ENCODE measurements at regions not wholly inside any gene's neighbourhood (a gene's known extent, or its start where the extent isn't known, plus 50 kb on each side); places are given as distances from the start of the nearest gene placed in this dataset.

DNA sequence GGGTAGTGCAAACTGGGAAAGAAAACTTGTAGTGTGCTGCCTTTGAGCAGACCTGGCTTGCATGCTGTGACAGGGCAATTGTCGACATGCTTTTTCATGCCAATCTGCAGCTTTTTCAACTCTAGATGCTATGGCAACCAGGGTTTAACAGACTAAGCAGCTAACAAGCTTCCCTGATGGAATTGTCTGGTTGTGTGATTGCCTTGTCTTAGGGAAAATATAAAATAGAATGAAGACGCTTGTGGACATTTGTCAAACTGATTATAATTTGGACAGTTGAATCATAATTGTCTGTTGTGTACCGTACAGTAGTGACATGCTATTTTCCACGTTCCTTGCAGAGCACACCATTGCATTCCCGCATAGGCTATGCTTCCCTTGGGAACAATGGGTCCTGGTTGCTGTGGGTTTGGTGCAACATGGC is 113.0 kb downstream of the FOXG1 start:
- Histone ChIP-seq H3K27me3 (ENCODE audit: insufficient read depth, low read length) (peaks cover 78% of the 10 kb centered on the region), H3K4me1 (ENCODE audit: control insufficient read depth, insufficient read depth, low read length, unreplicated experiment) (no peaks in the 10 kb centered on the region), H3K4me3 (ENCODE audit: low read depth, low read length) (no peak overlapping the region), H3K36me3 (ENCODE audit: insufficient read depth, low read length) (no peaks in the 10 kb centered on the region), H2AFZ (ENCODE audit: low read length, unreplicated experiment) (no peak overlapping the region), H3K27ac (ENCODE audit: low read depth, low read length) (no peak overlapping the region), H3K79me2 (ENCODE audit: control insufficient read depth, insufficient read depth, low read length, unreplicated experiment) (no peaks in the 10 kb centered on the region)

- Histone ChIP-seq H3K36me3 (ENCODE audit: insufficient read depth, low read length) (no peaks in the 10 kb centered on the region), H2AFZ (ENCODE audit: low read length, unreplicated experiment) (no peak overlapping the region), H3K4me3 (ENCODE audit: low read depth, low read length) (no peak overlapping the region), H3K27me3 (ENCODE audit: insufficient read depth, low read length) (peaks cover 47% of the 10 kb centered on the region), H3K4me1 (ENCODE audit: control insufficient read depth, insufficient read depth, low read length, unreplicated experiment) (no peaks in the 10 kb centered on the region), H3K27ac (ENCODE audit: low read depth, low read length) (no peak overlapping the region), H3K79me2 (ENCODE audit: control insufficient read depth, insufficient read depth, low read length, unreplicated experiment) (no peaks in the 10 kb centered on the region)
Observed at GRCh38 chr14:28886940-28887339, 120.4 kb downstream of the FOXG1 start.

- Histone ChIP-seq H3K27me3 (ENCODE audit: insufficient read depth, low read length) (peaks cover 15% of the 10 kb centered on the region; the same call in 1 of the 2 replicates), H3K79me2 (ENCODE audit: control insufficient read depth, insufficient read depth, low read length, unreplicated experiment) (no peaks in the 10 kb centered on the region), H3K36me3 (ENCODE audit: insufficient read depth, low read length) (no peaks in the 10 kb centered on the region), H2AFZ (ENCODE audit: low read length, unreplicated experiment) (no peak overlapping the region), H3K27ac (ENCODE audit: low read depth, low read length) (no peak overlapping the region), H3K4me3 (ENCODE audit: low read depth, low read length) (no peak overlapping the region), H3K4me1 (ENCODE audit: control insufficient read depth, insufficient read depth, low read length, unreplicated experiment) (no peaks in the 10 kb centered on the region)
Observed at GRCh38 chr14:28895389-28895788, 128.8 kb downstream of the FOXG1 start.

- Histone ChIP-seq H3K36me3 (ENCODE audit: insufficient read depth, low read length) (no peaks in the 10 kb centered on the region), H2AFZ (ENCODE audit: low read length, unreplicated experiment) (no peak overlapping the region), H3K4me1 (ENCODE audit: control insufficient read depth, insufficient read depth, low read length, unreplicated experiment) (no peaks in the 10 kb centered on the region), H3K79me2 (ENCODE audit: control insufficient read depth, insufficient read depth, low read length, unreplicated experiment) (no peaks in the 10 kb centered on the region), H3K27ac (ENCODE audit: low read depth, low read length) (no peak overlapping the region), H3K4me3 (ENCODE audit: low read depth, low read length) (peak overlapping the region; percentile 24; the same call in 1 of the 2 replicates), H3K27me3 (ENCODE audit: insufficient read depth, low read length) (peaks cover 11% of the 10 kb centered on the region; the same call in 1 of the 2 replicates)
Observed at GRCh38 chr14:28896337-28896736, 129.8 kb downstream of the FOXG1 start.

DNA sequence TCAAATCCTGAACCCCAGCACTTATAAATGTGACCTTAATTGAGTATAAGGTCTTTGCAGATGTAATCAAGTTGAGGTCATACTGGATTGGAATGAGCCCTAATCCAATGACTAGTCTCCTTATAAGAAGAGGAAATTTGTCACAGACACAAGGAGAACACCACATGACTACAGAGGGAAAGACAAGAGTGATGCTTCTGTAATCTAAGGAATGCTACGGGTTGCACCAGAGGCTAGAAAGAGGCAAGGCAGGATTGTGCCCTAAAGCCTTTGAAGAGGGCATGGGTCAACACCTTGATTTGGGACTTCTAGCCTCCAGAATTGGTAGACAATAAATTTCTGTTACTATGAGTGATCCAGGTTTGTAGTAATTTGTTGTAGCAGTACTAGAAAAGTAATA is 135.0 kb downstream of the FOXG1 start:
- Histone ChIP-seq H3K27ac (ENCODE audit: low read depth, low read length) (no peak overlapping the region), H3K79me2 (ENCODE audit: control insufficient read depth, insufficient read depth, low read length, unreplicated experiment) (no peaks in the 10 kb centered on the region), H3K27me3 (ENCODE audit: insufficient read depth, low read length) (no peaks in the 10 kb centered on the region; the same call in 1 of the 2 replicates), H3K36me3 (ENCODE audit: insufficient read depth, low read length) (no peaks in the 10 kb centered on the region), H3K4me1 (ENCODE audit: control insufficient read depth, insufficient read depth, low read length, unreplicated experiment) (no peaks in the 10 kb centered on the region), H3K4me3 (ENCODE audit: low read depth, low read length) (no peak overlapping the region), H2AFZ (ENCODE audit: low read length, unreplicated experiment) (no peak overlapping the region)

- H3K27ac ChIP-seq (ENCODE audit: low read depth, low read length) = no peak overlapping the region
- no peaks in the 10 kb centered on the region for H3K36me3 ChIP-seq (ENCODE audit: insufficient read depth, low read length)
- no peaks in the 10 kb centered on the region for H3K4me1 ChIP-seq (ENCODE audit: control insufficient read depth, insufficient read depth, low read length, unreplicated experiment)
- H3K79me2 ChIP-seq (ENCODE audit: control insufficient read depth, insufficient read depth, low read length, unreplicated experiment) = no peaks in the 10 kb centered on the region
- H3K4me3 ChIP-seq (ENCODE audit: low read depth, low read length) = no peak overlapping the region
- H3K27me3 ChIP-seq (ENCODE audit: insufficient read depth, low read length) = no peaks in the 10 kb centered on the region; the same call in 1 of the 2 replicates
- H2AFZ ChIP-seq (ENCODE audit: low read length, unreplicated experiment) = no peak overlapping the region
Observed at GRCh38 chr14:28902930-28903329, 136.3 kb downstream of the FOXG1 start.

- H3K36me3 ChIP-seq (ENCODE audit: insufficient read depth, low read length) = no peaks in the 10 kb centered on the region
- H3K79me2 ChIP-seq (ENCODE audit: control insufficient read depth, insufficient read depth, low read length, unreplicated experiment) = no peaks in the 10 kb centered on the region
- H3K4me3 ChIP-seq (ENCODE audit: low read depth, low read length) = no peak overlapping the region
- no peaks in the 10 kb centered on the region for H3K4me1 ChIP-seq (ENCODE audit: control insufficient read depth, insufficient read depth, low read length, unreplicated experiment)
- no peak overlapping the region for H3K27ac ChIP-seq (ENCODE audit: low read depth, low read length)
- H3K27me3 ChIP-seq (ENCODE audit: insufficient read depth, low read length) = peaks cover 49% of the 10 kb centered on the region
- no peak overlapping the region for H2AFZ ChIP-seq (ENCODE audit: low read length, unreplicated experiment)
Observed at GRCh38 chr14:28911521-28911920, 144.9 kb downstream of the FOXG1 start.

GRCh38 chr14:28913056-28913455 is 146.5 kb downstream of the FOXG1 start:
- no peak overlapping the region for H2AFZ ChIP-seq (ENCODE audit: low read length, unreplicated experiment)
- H3K79me2 ChIP-seq (ENCODE audit: control insufficient read depth, insufficient read depth, low read length, unreplicated experiment) = no peaks in the 10 kb centered on the region
- no peak overlapping the region for H3K27ac ChIP-seq (ENCODE audit: low read depth, low read length)
- H3K27me3 ChIP-seq (ENCODE audit: insufficient read depth, low read length) = peaks cover 49% of the 10 kb centered on the region
- no peaks in the 10 kb centered on the region for H3K4me1 ChIP-seq (ENCODE audit: control insufficient read depth, insufficient read depth, low read length, unreplicated experiment)
- no peak overlapping the region for H3K4me3 ChIP-seq (ENCODE audit: low read depth, low read length)
- no peaks in the 10 kb centered on the region for H3K36me3 ChIP-seq (ENCODE audit: insufficient read depth, low read length)

GRCh38 chr14:28926122-28926521 is 159.5 kb downstream of the FOXG1 start:
- Histone ChIP-seq H3K4me1 (ENCODE audit: control insufficient read depth, insufficient read depth, low read length, unreplicated experiment) (no peaks in the 10 kb centered on the region), H2AFZ (ENCODE audit: low read length, unreplicated experiment) (no peak overlapping the region), H3K27me3 (ENCODE audit: insufficient read depth, low read length) (peaks cover 21% of the 10 kb centered on the region), H3K79me2 (ENCODE audit: control insufficient read depth, insufficient read depth, low read length, unreplicated experiment) (no peaks in the 10 kb centered on the region), H3K36me3 (ENCODE audit: insufficient read depth, low read length) (no peaks in the 10 kb centered on the region), H3K4me3 (ENCODE audit: low read depth, low read length) (no peak overlapping the region), H3K27ac (ENCODE audit: low read depth, low read length) (no peak overlapping the region)

DNA sequence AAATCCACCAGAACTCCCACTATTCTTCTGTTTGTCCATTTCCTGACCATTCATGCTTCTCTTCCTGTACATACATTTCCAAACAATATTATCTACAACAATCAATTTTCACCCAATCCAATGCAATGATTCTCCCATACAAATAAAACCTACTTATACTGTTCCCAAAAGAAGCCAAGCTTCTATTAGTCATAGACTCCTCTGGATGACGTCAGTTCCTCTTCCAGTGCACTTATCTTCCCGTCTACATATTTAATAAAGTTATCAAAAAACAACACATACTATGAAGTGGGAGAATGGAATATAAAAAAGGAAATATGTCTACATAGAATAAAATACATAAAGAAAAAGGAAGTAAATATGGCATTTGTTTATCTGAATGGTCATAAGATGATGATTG is 165.4 kb downstream of the FOXG1 start:
- Histone ChIP-seq H3K4me1 (ENCODE audit: control insufficient read depth, insufficient read depth, low read length, unreplicated experiment) (no peaks in the 10 kb centered on the region), H3K36me3 (ENCODE audit: insufficient read depth, low read length) (no peaks in the 10 kb centered on the region), H3K27ac (ENCODE audit: low read depth, low read length) (no peak overlapping the region), H3K27me3 (ENCODE audit: insufficient read depth, low read length) (peaks cover 11% of the 10 kb centered on the region), H2AFZ (ENCODE audit: low read length, unreplicated experiment) (no peak overlapping the region), H3K4me3 (ENCODE audit: low read depth, low read length) (no peak overlapping the region), H3K79me2 (ENCODE audit: control insufficient read depth, insufficient read depth, low read length, unreplicated experiment) (no peaks in the 10 kb centered on the region)

DNA sequence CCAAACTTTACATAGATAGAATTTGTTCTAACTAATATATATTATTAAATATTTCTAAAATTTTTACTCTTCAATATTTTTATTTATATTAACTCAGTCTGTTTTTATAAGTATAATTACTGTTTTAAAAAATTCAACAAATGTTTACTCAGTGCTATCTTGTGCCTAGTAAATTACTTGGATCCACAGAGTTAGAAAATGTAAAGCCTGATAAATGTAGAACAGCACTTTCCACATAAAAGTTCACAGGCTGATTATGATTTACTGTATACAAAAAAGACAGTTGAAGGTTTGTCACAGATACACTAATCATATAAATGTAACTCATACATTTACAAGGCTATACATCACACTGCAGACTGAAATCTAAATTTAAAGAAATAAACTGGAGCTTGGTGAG is 170.0 kb downstream of the FOXG1 start:
- no peaks in the 10 kb centered on the region for H3K36me3 ChIP-seq (ENCODE audit: insufficient read depth, low read length)
- no peak overlapping the region for H3K4me3 ChIP-seq (ENCODE audit: low read depth, low read length)
- no peaks in the 10 kb centered on the region for H3K4me1 ChIP-seq (ENCODE audit: control insufficient read depth, insufficient read depth, low read length, unreplicated experiment)
- H3K27ac ChIP-seq (ENCODE audit: low read depth, low read length) = no peak overlapping the region
- H2AFZ ChIP-seq (ENCODE audit: low read length, unreplicated experiment) = no peak overlapping the region
- H3K79me2 ChIP-seq (ENCODE audit: control insufficient read depth, insufficient read depth, low read length, unreplicated experiment) = no peaks in the 10 kb centered on the region
- H3K27me3 ChIP-seq (ENCODE audit: insufficient read depth, low read length) = peaks cover 7% of the 10 kb centered on the region; the same call in 1 of the 2 replicates

Data from ACC112 (cell line).